ENCODE measurements at regions not wholly inside any gene's neighbourhood (a gene's known extent, or its start where the extent isn't known, plus 50 kb on each side); places are given as distances from the start of the nearest gene placed in this dataset.
A peak's percentile ranks its signal among the peaks of the same experiment; 100 is the strongest.
"Not testable (repeated sequence)": the region's sequence is repeated elsewhere in the genome, so short reads cannot be mapped to it uniquely, and the experiment has no call there.

GRCh38 chr14:31911160-31911559, 165.9 kb upstream of the ARHGAP5 start:
- Histone ChIP-seq H3K4me1 (ENCODE audit: control insufficient read depth, insufficient read depth, low read length) (no peaks in the 10 kb centered on the region), H3K36me3 (ENCODE audit: insufficient read depth, low read length) (no peaks in the 10 kb centered on the region), H3K9me3 (replicated peaks; ENCODE audit: low read length) (no peaks in the 10 kb centered on the region), H3K4me2 (ENCODE audit: low read length) (no peak overlapping the region), H3K27me3 (ENCODE audit: control insufficient read depth, insufficient read depth, low read length) (no peaks in the 10 kb centered on the region), H3K4me3 (ENCODE audit: low read length) (no peak overlapping the region), H3K9ac (ENCODE audit: low read depth, low read length) (no peak overlapping the region)

DNA sequence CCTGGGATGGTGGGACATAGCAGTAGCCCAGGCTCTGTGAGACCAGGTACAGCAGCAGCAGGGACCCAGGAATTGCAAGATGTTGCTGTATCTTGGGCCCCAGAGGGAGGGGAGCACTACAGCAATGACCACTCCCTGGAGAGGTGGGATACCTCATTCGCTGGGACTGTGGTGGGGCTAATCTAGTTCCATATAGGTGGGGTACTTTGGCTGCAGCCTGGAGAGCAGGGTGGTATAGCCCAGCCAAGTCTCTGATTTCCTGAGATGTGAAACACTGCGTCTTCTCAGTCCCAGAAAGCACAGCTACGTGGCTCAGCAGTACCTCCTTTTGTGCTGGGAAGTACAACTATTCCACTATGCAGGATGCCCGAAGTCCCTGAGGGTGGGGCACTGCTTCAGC, 163.7 kb upstream of the ARHGAP5 start:
- no peak overlapping the region for H3K4me2 ChIP-seq (ENCODE audit: low read length)
- H3K4me1 ChIP-seq (ENCODE audit: control insufficient read depth, insufficient read depth, low read length), result no peaks in the 10 kb centered on the region
- H3K4me3 ChIP-seq (ENCODE audit: low read length), result no peak overlapping the region
- no peak overlapping the region for H3K9ac ChIP-seq (ENCODE audit: low read depth, low read length)
- no peaks in the 10 kb centered on the region for H3K36me3 ChIP-seq (ENCODE audit: insufficient read depth, low read length)
- no peaks in the 10 kb centered on the region for H3K27me3 ChIP-seq (ENCODE audit: control insufficient read depth, insufficient read depth, low read length)
- no peaks in the 10 kb centered on the region for H3K9me3 ChIP-seq (replicated peaks; ENCODE audit: low read length)

GRCh38 chr14:31918289-31918688, 158.8 kb upstream of the ARHGAP5 start:
- H3K4me2 ChIP-seq (ENCODE audit: low read length); H3K27me3 ChIP-seq (ENCODE audit: control insufficient read depth, insufficient read depth, low read length); H3K9me3 ChIP-seq (replicated peaks; ENCODE audit: low read length); H3K9ac ChIP-seq (ENCODE audit: low read depth, low read length); H3K4me3 ChIP-seq (ENCODE audit: low read length); H3K36me3 ChIP-seq (ENCODE audit: insufficient read depth, low read length); H3K4me1 ChIP-seq (ENCODE audit: control insufficient read depth, insufficient read depth, low read length): not testable (repeated sequence)

DNA sequence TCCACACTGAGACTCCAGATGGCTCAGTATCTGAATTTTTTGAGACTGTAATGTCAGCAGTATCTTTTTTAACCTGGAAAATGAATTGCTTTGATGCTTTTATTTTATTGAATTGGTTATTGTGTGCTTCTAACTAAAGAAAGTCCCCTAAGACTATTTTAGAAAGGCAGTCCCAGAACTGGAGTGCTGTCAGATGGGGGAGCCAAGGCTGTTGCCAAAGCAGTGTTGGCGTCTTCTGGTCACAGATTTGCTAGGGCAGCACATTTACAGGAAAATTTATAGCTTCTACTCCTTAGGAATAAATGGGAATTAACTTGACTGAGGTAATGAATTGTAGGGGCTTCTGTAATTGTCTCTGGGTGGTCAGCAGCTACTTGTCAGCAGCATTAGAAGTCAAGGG, 157.1 kb upstream of the ARHGAP5 start:
- no peaks in the 10 kb centered on the region for H3K9me3 ChIP-seq (replicated peaks; ENCODE audit: low read length)
- H3K4me1 ChIP-seq (ENCODE audit: control insufficient read depth, insufficient read depth, low read length), result peaks cover 6% of the 10 kb centered on the region
- H3K4me3 ChIP-seq (ENCODE audit: low read length), result no peak overlapping the region
- H3K9ac ChIP-seq (ENCODE audit: low read depth, low read length), result no peak overlapping the region
- H3K4me2 ChIP-seq (ENCODE audit: low read length), result no peak overlapping the region
- H3K27me3 ChIP-seq (ENCODE audit: control insufficient read depth, insufficient read depth, low read length), result no peaks in the 10 kb centered on the region
- no peaks in the 10 kb centered on the region for H3K36me3 ChIP-seq (ENCODE audit: insufficient read depth, low read length)

GRCh38 chr14:31920989-31921650, 156.0 kb upstream of the ARHGAP5 start:
- H3K4me2 ChIP-seq (ENCODE audit: low read length), result no peak overlapping the region
- no peak overlapping the region for H3K4me3 ChIP-seq (ENCODE audit: low read length)
- H3K9ac ChIP-seq (ENCODE audit: low read depth, low read length), result no peak overlapping the region
- H3K9me3 ChIP-seq (replicated peaks; ENCODE audit: low read length), result no peaks in the 10 kb centered on the region
- no peaks in the 10 kb centered on the region for H3K36me3 ChIP-seq (ENCODE audit: insufficient read depth, low read length)
- no peaks in the 10 kb centered on the region for H3K27me3 ChIP-seq (ENCODE audit: control insufficient read depth, insufficient read depth, low read length)
- peaks cover 6% of the 10 kb centered on the region for H3K4me1 ChIP-seq (ENCODE audit: control insufficient read depth, insufficient read depth, low read length)

- Histone ChIP-seq H3K9ac (ENCODE audit: low read depth, low read length) (no peak overlapping the region), H3K4me3 (ENCODE audit: low read length) (no peak overlapping the region), H3K9me3 (replicated peaks; ENCODE audit: low read length) (no peaks in the 10 kb centered on the region), H3K4me2 (ENCODE audit: low read length) (no peak overlapping the region), H3K4me1 (ENCODE audit: control insufficient read depth, insufficient read depth, low read length) (peaks cover 11% of the 10 kb centered on the region), H3K36me3 (ENCODE audit: insufficient read depth, low read length) (no peaks in the 10 kb centered on the region), H3K27me3 (ENCODE audit: control insufficient read depth, insufficient read depth, low read length) (no peaks in the 10 kb centered on the region)
These were observed 155.4 kb upstream of the ARHGAP5 start for GRCh38 chr14:31921721-31922120.

DNA sequence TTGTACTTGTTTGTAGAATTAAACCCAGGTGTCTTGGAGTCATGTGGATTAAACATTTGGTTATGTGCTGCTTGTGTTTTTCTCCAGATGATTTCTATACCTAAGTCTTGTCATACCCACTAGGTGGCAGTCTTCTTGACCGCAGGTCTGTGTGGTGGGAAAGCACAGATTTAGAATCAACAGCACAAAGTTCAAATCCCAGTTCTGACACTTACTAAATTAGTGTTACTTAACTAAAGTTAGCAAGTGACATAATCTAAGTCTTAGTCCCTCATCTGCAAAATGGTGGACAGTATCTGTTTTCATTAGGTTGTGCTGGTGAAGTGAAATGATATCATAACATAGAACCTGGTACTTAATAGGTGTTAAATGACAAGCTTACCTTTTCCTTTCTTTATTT, 151.0 kb upstream of the ARHGAP5 start:
- no peaks in the 10 kb centered on the region for H3K9me3 ChIP-seq (replicated peaks; ENCODE audit: low read length)
- no peaks in the 10 kb centered on the region for H3K27me3 ChIP-seq (ENCODE audit: control insufficient read depth, insufficient read depth, low read length)
- no peaks in the 10 kb centered on the region for H3K36me3 ChIP-seq (ENCODE audit: insufficient read depth, low read length)
- no peak overlapping the region for H3K4me2 ChIP-seq (ENCODE audit: low read length)
- H3K4me1 ChIP-seq (ENCODE audit: control insufficient read depth, insufficient read depth, low read length), result peaks cover 32% of the 10 kb centered on the region
- H3K9ac ChIP-seq (ENCODE audit: low read depth, low read length), result no peak overlapping the region
- H3K4me3 ChIP-seq (ENCODE audit: low read length), result no peak overlapping the region

GRCh38 chr14:31926652-31927347, 150.3 kb upstream of the ARHGAP5 start:
- Histone ChIP-seq H3K4me3 (ENCODE audit: low read length) (peak overlapping the region; percentile 1), H3K9me3 (replicated peaks; ENCODE audit: low read length) (no peaks in the 10 kb centered on the region), H3K4me1 (ENCODE audit: control insufficient read depth, insufficient read depth, low read length) (peaks cover 26% of the 10 kb centered on the region), H3K4me2 (ENCODE audit: low read length) (peak overlapping the region; percentile 61), H3K9ac (ENCODE audit: low read depth, low read length) (peak overlapping the region; percentile 59), H3K27me3 (ENCODE audit: control insufficient read depth, insufficient read depth, low read length) (no peaks in the 10 kb centered on the region), H3K36me3 (ENCODE audit: insufficient read depth, low read length) (no peaks in the 10 kb centered on the region)

GRCh38 chr14:31927348-31927832, 149.7 kb upstream of the ARHGAP5 start:
- Histone ChIP-seq H3K27me3 (ENCODE audit: control insufficient read depth, insufficient read depth, low read length) (no peaks in the 10 kb centered on the region), H3K4me1 (ENCODE audit: control insufficient read depth, insufficient read depth, low read length) (peaks cover 26% of the 10 kb centered on the region), H3K36me3 (ENCODE audit: insufficient read depth, low read length) (no peaks in the 10 kb centered on the region), H3K4me3 (ENCODE audit: low read length) (no peak overlapping the region), H3K9ac (ENCODE audit: low read depth, low read length) (peak overlapping the region; percentile 59), H3K4me2 (ENCODE audit: low read length) (peak overlapping the region; percentile 61), H3K9me3 (replicated peaks; ENCODE audit: low read length) (no peaks in the 10 kb centered on the region)

DNA sequence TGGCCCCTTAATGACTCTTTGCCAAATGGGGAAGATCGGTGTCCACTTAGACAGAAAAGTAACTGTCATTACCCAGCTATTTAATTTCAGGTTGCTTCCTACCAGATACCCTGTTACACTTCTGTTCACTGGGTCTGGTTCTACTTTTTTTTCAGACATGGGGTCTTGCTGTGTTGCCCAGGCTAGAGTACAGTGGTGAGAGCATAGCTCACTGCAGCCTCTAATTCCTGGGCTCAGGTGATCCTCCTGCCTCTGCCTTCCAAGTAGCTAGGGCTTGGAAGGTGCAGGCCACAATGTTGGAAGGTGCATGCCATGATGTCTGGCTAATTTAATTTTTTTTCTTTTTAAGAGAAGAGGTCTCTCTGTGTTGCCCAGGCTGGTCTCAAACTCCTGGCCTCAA, 147.0 kb upstream of the ARHGAP5 start:
- H3K4me2 ChIP-seq (ENCODE audit: low read length), result no peak overlapping the region
- no peaks in the 10 kb centered on the region for H3K27me3 ChIP-seq (ENCODE audit: control insufficient read depth, insufficient read depth, low read length)
- no peak overlapping the region for H3K9ac ChIP-seq (ENCODE audit: low read depth, low read length)
- no peaks in the 10 kb centered on the region for H3K9me3 ChIP-seq (replicated peaks; ENCODE audit: low read length)
- peaks cover 26% of the 10 kb centered on the region for H3K4me1 ChIP-seq (ENCODE audit: control insufficient read depth, insufficient read depth, low read length)
- no peak overlapping the region for H3K4me3 ChIP-seq (ENCODE audit: low read length)
- H3K36me3 ChIP-seq (ENCODE audit: insufficient read depth, low read length), result no peaks in the 10 kb centered on the region

DNA sequence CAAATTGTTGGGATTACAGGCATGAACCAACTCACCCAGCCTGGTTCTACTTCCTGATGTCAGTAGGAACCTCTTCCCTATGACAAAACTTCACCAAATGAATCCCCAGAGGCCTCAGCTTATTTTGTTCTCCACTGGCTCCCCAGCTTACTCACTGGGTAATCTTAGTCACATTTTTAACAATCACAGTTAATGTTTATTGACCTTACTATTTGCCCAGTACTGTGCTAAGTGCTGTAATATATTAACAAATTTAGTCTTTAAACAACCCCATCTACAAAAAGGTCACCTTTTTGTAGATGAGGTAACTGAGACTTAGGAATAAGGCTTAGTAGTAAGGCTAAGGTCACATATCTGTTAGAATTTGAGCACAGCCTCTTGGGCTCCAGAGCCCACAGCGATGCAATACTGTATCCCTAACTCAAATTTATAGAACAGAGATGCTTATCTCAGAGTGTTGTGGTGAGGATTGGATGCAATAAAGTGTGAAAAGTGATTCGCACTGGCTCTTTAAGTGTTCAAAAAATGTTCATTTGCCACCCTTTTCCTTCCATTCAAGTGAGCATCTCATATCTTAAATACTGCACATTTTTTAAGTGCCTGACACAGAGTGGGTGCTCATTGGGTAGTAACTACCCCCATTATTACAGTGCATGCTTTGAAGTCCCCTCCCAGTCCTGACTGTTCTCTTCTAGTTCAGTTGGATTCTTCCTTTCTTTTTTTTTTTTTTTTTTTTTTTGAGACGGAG, 146.4 kb upstream of the ARHGAP5 start:
- no peak overlapping the region for H3K9ac ChIP-seq (ENCODE audit: low read depth, low read length)
- peaks cover 26% of the 10 kb centered on the region for H3K4me1 ChIP-seq (ENCODE audit: control insufficient read depth, insufficient read depth, low read length)
- H3K27me3 ChIP-seq (ENCODE audit: control insufficient read depth, insufficient read depth, low read length), result no peaks in the 10 kb centered on the region
- no peaks in the 10 kb centered on the region for H3K36me3 ChIP-seq (ENCODE audit: insufficient read depth, low read length)
- H3K9me3 ChIP-seq (replicated peaks; ENCODE audit: low read length), result no peaks in the 10 kb centered on the region
- no peak overlapping the region for H3K4me3 ChIP-seq (ENCODE audit: low read length)
- no peak overlapping the region for H3K4me2 ChIP-seq (ENCODE audit: low read length)

Measured in skeletal muscle satellite cell (primary cell).